ENCODE measurements at regions not wholly inside any gene's neighbourhood (a gene's known extent, or its start where the extent isn't known, plus 50 kb on each side); places are given as distances from the start of the nearest gene placed in this dataset.
"Not testable (repeated sequence)": the region's sequence is repeated elsewhere in the genome, so short reads cannot be mapped to it uniquely, and the experiment has no call there.

- no peak overlapping the region for H3K4me3 ChIP-seq (ENCODE audit: low read depth in 1 of 5, low read length in 5 of 5)
- no peak overlapping the region for H3K9ac ChIP-seq (ENCODE audit: low read length in 5 of 5)
- no peaks in the 10 kb centered on the region for H3K36me3 ChIP-seq (ENCODE audit: control insufficient read depth in 5 of 5, insufficient read depth in 5 of 5, low read length in 5 of 5)
- no peaks in the 10 kb centered on the region for H3K27me3 ChIP-seq (ENCODE audit: control insufficient read depth in 5 of 5, insufficient read depth in 4 of 5, low read length in 5 of 5)
- H3K4me1 ChIP-seq (ENCODE audit: control insufficient read depth in 5 of 5, insufficient read depth in 5 of 5, low read length in 5 of 5): peaks cover 4 to 23% (median 17%) of the 10 kb centered on the region in 5 donors
- H3K27ac ChIP-seq (ENCODE audit: low read depth, low read length): no peak overlapping the region
- no peaks in the 10 kb centered on the region for H3K9me3 ChIP-seq (ENCODE audit: control insufficient read depth in 5 of 5, low read length in 5 of 5)
These were observed 440.4 kb upstream of the CD180 start for GRCh38 chr5:67636850-67637524.

- peaks cover 4 to 23% (median 17%) of the 10 kb centered on the region in 5 donors for H3K4me1 ChIP-seq (ENCODE audit: control insufficient read depth in 5 of 5, insufficient read depth in 5 of 5, low read length in 5 of 5)
- no peak overlapping the region for H3K4me3 ChIP-seq (ENCODE audit: low read depth in 1 of 5, low read length in 5 of 5)
- no peaks in the 10 kb centered on the region for H3K36me3 ChIP-seq (ENCODE audit: control insufficient read depth in 5 of 5, insufficient read depth in 5 of 5, low read length in 5 of 5)
- H3K27me3 ChIP-seq (ENCODE audit: control insufficient read depth in 5 of 5, insufficient read depth in 4 of 5, low read length in 5 of 5): no peaks in the 10 kb centered on the region
- H3K27ac ChIP-seq (ENCODE audit: low read depth, low read length): no peak overlapping the region
- no peak overlapping the region for H3K9ac ChIP-seq (ENCODE audit: low read length in 5 of 5)
- no peaks in the 10 kb centered on the region for H3K9me3 ChIP-seq (ENCODE audit: control insufficient read depth in 5 of 5, low read length in 5 of 5)
These were observed 439.5 kb upstream of the CD180 start for GRCh38 chr5:67636091-67636490.

- not testable (repeated sequence) for H3K4me1 ChIP-seq (ENCODE audit: control insufficient read depth in 5 of 5, insufficient read depth in 5 of 5, low read length in 5 of 5); H3K9me3 ChIP-seq (ENCODE audit: control insufficient read depth in 5 of 5, low read length in 5 of 5); H3K27ac ChIP-seq (ENCODE audit: low read depth, low read length); H3K4me3 ChIP-seq (ENCODE audit: low read depth in 1 of 5, low read length in 5 of 5); H3K27me3 ChIP-seq (ENCODE audit: control insufficient read depth in 5 of 5, insufficient read depth in 4 of 5, low read length in 5 of 5); H3K9ac ChIP-seq (ENCODE audit: low read length in 5 of 5); H3K36me3 ChIP-seq (ENCODE audit: control insufficient read depth in 5 of 5, insufficient read depth in 5 of 5, low read length in 5 of 5)
These were observed 430.5 kb upstream of the CD180 start for GRCh38 chr5:67627079-67627478.

GRCh38 chr5:67623078-67623477 is 426.5 kb upstream of the CD180 start:
- Histone ChIP-seq H3K27me3 (ENCODE audit: control insufficient read depth in 5 of 5, insufficient read depth in 4 of 5, low read length in 5 of 5) (no peaks in the 10 kb centered on the region), H3K27ac (ENCODE audit: low read depth, low read length) (no peak overlapping the region), H3K36me3 (ENCODE audit: control insufficient read depth in 5 of 5, insufficient read depth in 5 of 5, low read length in 5 of 5) (no peaks in the 10 kb centered on the region), H3K9me3 (ENCODE audit: control insufficient read depth in 5 of 5, low read length in 5 of 5) (no peaks in the 10 kb centered on the region), H3K4me1 (ENCODE audit: control insufficient read depth in 5 of 5, insufficient read depth in 5 of 5, low read length in 5 of 5) (peaks cover 0 to 4% (median 0%) of the 10 kb centered on the region in 5 donors), H3K9ac (ENCODE audit: low read length in 5 of 5) (no peak overlapping the region), H3K4me3 (ENCODE audit: low read depth in 1 of 5, low read length in 5 of 5) (no peak overlapping the region)

- Histone ChIP-seq H3K9me3 (ENCODE audit: control insufficient read depth in 5 of 5, low read length in 5 of 5) (no peaks in the 10 kb centered on the region), H3K27me3 (ENCODE audit: control insufficient read depth in 5 of 5, insufficient read depth in 4 of 5, low read length in 5 of 5) (no peaks in the 10 kb centered on the region), H3K27ac (ENCODE audit: low read depth, low read length) (no peak overlapping the region), H3K36me3 (ENCODE audit: control insufficient read depth in 5 of 5, insufficient read depth in 5 of 5, low read length in 5 of 5) (no peaks in the 10 kb centered on the region), H3K4me3 (ENCODE audit: low read depth in 1 of 5, low read length in 5 of 5) (no peak overlapping the region), H3K4me1 (ENCODE audit: control insufficient read depth in 5 of 5, insufficient read depth in 5 of 5, low read length in 5 of 5) (peaks cover 0 to 4% (median 0%) of the 10 kb centered on the region in 5 donors), H3K9ac (ENCODE audit: low read length in 5 of 5) (no peak overlapping the region)
These were observed 424.1 kb upstream of the CD180 start for GRCh38 chr5:67620424-67621397.

- Histone ChIP-seq H3K4me1 (ENCODE audit: control insufficient read depth in 5 of 5, insufficient read depth in 5 of 5, low read length in 5 of 5) (peaks cover 0 to 4% (median 0%) of the 10 kb centered on the region in 5 donors), H3K9me3 (ENCODE audit: control insufficient read depth in 5 of 5, low read length in 5 of 5) (no peaks in the 10 kb centered on the region), H3K36me3 (ENCODE audit: control insufficient read depth in 5 of 5, insufficient read depth in 5 of 5, low read length in 5 of 5) (no peaks in the 10 kb centered on the region), H3K27ac (ENCODE audit: low read depth, low read length) (no peak overlapping the region), H3K9ac (ENCODE audit: low read length in 5 of 5) (no peak overlapping the region), H3K4me3 (ENCODE audit: low read depth in 1 of 5, low read length in 5 of 5) (no peak overlapping the region), H3K27me3 (ENCODE audit: control insufficient read depth in 5 of 5, insufficient read depth in 4 of 5, low read length in 5 of 5) (no peaks in the 10 kb centered on the region)
These were observed 423.0 kb upstream of the CD180 start for GRCh38 chr5:67619636-67620035.

- no peak overlapping the region for H3K9ac ChIP-seq (ENCODE audit: low read length in 5 of 5)
- H3K4me3 ChIP-seq (ENCODE audit: low read depth in 1 of 5, low read length in 5 of 5): no peak overlapping the region
- H3K27me3 ChIP-seq (ENCODE audit: control insufficient read depth in 5 of 5, insufficient read depth in 4 of 5, low read length in 5 of 5): no peaks in the 10 kb centered on the region
- H3K27ac ChIP-seq (ENCODE audit: low read depth, low read length): no peak overlapping the region
- no peaks in the 10 kb centered on the region for H3K36me3 ChIP-seq (ENCODE audit: control insufficient read depth in 5 of 5, insufficient read depth in 5 of 5, low read length in 5 of 5)
- H3K9me3 ChIP-seq (ENCODE audit: control insufficient read depth in 5 of 5, low read length in 5 of 5): no peaks in the 10 kb centered on the region
- peaks cover 0 to 4% (median 0%) of the 10 kb centered on the region in 5 donors for H3K4me1 ChIP-seq (ENCODE audit: control insufficient read depth in 5 of 5, insufficient read depth in 5 of 5, low read length in 5 of 5)
These were observed 422.6 kb upstream of the CD180 start for GRCh38 chr5:67619235-67619634.

- Histone ChIP-seq H3K9ac (ENCODE audit: low read length in 5 of 5) (no peak overlapping the region), H3K27me3 (ENCODE audit: control insufficient read depth in 5 of 5, insufficient read depth in 4 of 5, low read length in 5 of 5) (no peaks in the 10 kb centered on the region), H3K4me3 (ENCODE audit: low read depth in 1 of 5, low read length in 5 of 5) (no peak overlapping the region), H3K4me1 (ENCODE audit: control insufficient read depth in 5 of 5, insufficient read depth in 5 of 5, low read length in 5 of 5) (peaks cover 0 to 4% (median 0%) of the 10 kb centered on the region in 5 donors), H3K9me3 (ENCODE audit: control insufficient read depth in 5 of 5, low read length in 5 of 5) (no peaks in the 10 kb centered on the region), H3K27ac (ENCODE audit: low read depth, low read length) (no peak overlapping the region), H3K36me3 (ENCODE audit: control insufficient read depth in 5 of 5, insufficient read depth in 5 of 5, low read length in 5 of 5) (no peaks in the 10 kb centered on the region)
These were observed 420.5 kb upstream of the CD180 start for GRCh38 chr5:67617051-67617450.

GRCh38 chr5:67612961-67613360 is 416.4 kb upstream of the CD180 start:
- H3K36me3 ChIP-seq (ENCODE audit: control insufficient read depth in 5 of 5, insufficient read depth in 5 of 5, low read length in 5 of 5): no peaks in the 10 kb centered on the region
- H3K9ac ChIP-seq (ENCODE audit: low read length in 5 of 5): no peak overlapping the region
- H3K27me3 ChIP-seq (ENCODE audit: control insufficient read depth in 5 of 5, insufficient read depth in 4 of 5, low read length in 5 of 5): no peaks in the 10 kb centered on the region
- no peaks in the 10 kb centered on the region for H3K9me3 ChIP-seq (ENCODE audit: control insufficient read depth in 5 of 5, low read length in 5 of 5)
- H3K4me1 ChIP-seq (ENCODE audit: control insufficient read depth in 5 of 5, insufficient read depth in 5 of 5, low read length in 5 of 5): no peaks in the 10 kb centered on the region
- H3K4me3 ChIP-seq (ENCODE audit: low read depth in 1 of 5, low read length in 5 of 5): no peak overlapping the region
- no peak overlapping the region for H3K27ac ChIP-seq (ENCODE audit: low read depth, low read length)

Data from subcutaneous abdominal adipose tissue (tissue), 5 donors.